ENCODE measurements at regions not wholly inside any gene's neighbourhood (a gene's known extent, or its start where the extent isn't known, plus 50 kb on each side); places are given as distances from the start of the nearest gene placed in this dataset.

GRCh38 chrX:7444967-7445366, 297.0 kb upstream of the PUDP start:
- H3K36me3 Mint-ChIP-seq (ENCODE audit: low read depth) = no peaks in the 10 kb centered on the region

GRCh38 chrX:7441586-7441985, 293.6 kb upstream of the PUDP start:
- H3K9me3 Mint-ChIP-seq = no peaks in the 10 kb centered on the region
- H3K27me3 Mint-ChIP-seq = no peaks in the 10 kb centered on the region
- H3K4me3 Mint-ChIP-seq = no peak overlapping the region
- intact Hi-C loops (cut with micrococcal nuclease) = no loop called here
- H3K4me1 Mint-ChIP-seq (ENCODE audit: low read depth) = no peaks in the 10 kb centered on the region
- no peak overlapping the region for H3K27ac Mint-ChIP-seq
- no peaks in the 10 kb centered on the region for H3K36me3 Mint-ChIP-seq (ENCODE audit: low read depth)

More at GRCh38 chrX:7444967-7445366, 297.0 kb upstream of the PUDP start:
- Mint-ChIP-seq H3K9me3 (no peaks in the 10 kb centered on the region), H3K4me1 (ENCODE audit: low read depth) (no peaks in the 10 kb centered on the region), H3K27ac (no peak overlapping the region), H3K27me3 (no peaks in the 10 kb centered on the region), H3K4me3 (no peak overlapping the region)
- intact Hi-C loops (cut with micrococcal nuclease) = no loop called here

GRCh38 chrX:7435822-7436221, 287.9 kb upstream of the PUDP start:
- H3K36me3 Mint-ChIP-seq (ENCODE audit: low read depth) = no peaks in the 10 kb centered on the region

GRCh38 chrX:7432901-7433300, 284.9 kb upstream of the PUDP start:
- Mint-ChIP-seq H3K4me3 (no peak overlapping the region), H3K4me1 (ENCODE audit: low read depth) (no peaks in the 10 kb centered on the region), H3K36me3 (ENCODE audit: low read depth) (no peaks in the 10 kb centered on the region), H3K9me3 (peaks cover 9% of the 10 kb centered on the region), H3K27ac (no peak overlapping the region), H3K27me3 (no peaks in the 10 kb centered on the region)
- intact Hi-C loops (cut with micrococcal nuclease) = no loop called here

More at GRCh38 chrX:7435822-7436221, 287.9 kb upstream of the PUDP start:
- H3K27me3 Mint-ChIP-seq = no peaks in the 10 kb centered on the region
- H3K27ac Mint-ChIP-seq = no peak overlapping the region
- H3K4me1 Mint-ChIP-seq (ENCODE audit: low read depth) = no peaks in the 10 kb centered on the region
- intact Hi-C loops (cut with micrococcal nuclease) = no loop called here
- H3K4me3 Mint-ChIP-seq = no peak overlapping the region
- no peaks in the 10 kb centered on the region for H3K9me3 Mint-ChIP-seq

GRCh38 chrX:7420717-7421116, 272.8 kb upstream of the PUDP start:
- H3K27ac Mint-ChIP-seq = no peak overlapping the region
- peaks cover 1% of the 10 kb centered on the region for H3K27me3 Mint-ChIP-seq
- no peaks in the 10 kb centered on the region for H3K36me3 Mint-ChIP-seq (ENCODE audit: low read depth)
- H3K9me3 Mint-ChIP-seq = no peaks in the 10 kb centered on the region
- H3K4me1 Mint-ChIP-seq (ENCODE audit: low read depth) = no peaks in the 10 kb centered on the region
- intact Hi-C loops (cut with micrococcal nuclease) = no loop called here
- H3K4me3 Mint-ChIP-seq = no peak overlapping the region

DNA sequence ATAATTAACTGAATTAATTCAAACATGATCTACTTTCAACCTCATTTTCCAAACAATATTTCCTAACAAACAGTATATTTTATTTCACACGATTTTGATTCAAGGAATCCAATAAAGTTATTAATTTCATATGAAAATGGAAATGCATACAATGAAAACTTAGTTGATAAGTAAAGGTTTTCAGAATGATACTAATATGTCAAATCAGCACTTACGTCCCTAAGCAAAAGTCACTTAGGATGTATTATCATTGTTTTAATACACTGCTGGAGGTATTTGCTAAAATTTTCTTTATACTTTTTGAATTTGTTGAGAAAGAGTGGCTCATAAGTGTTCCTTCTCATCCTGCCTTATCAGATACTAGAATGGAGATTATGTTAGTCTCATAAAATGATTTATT, 266.8 kb upstream of the PUDP start:
- Mint-ChIP-seq H3K9me3 (peaks cover 11% of the 10 kb centered on the region), H3K27me3 (peaks cover 1% of the 10 kb centered on the region), H3K4me1 (ENCODE audit: low read depth) (no peaks in the 10 kb centered on the region), H3K27ac (no peak overlapping the region), H3K36me3 (ENCODE audit: low read depth) (no peaks in the 10 kb centered on the region), H3K4me3 (no peak overlapping the region)
- intact Hi-C loops (cut with micrococcal nuclease) = no loop called here

GRCh38 chrX:7412840-7413239, 264.9 kb upstream of the PUDP start:
- Mint-ChIP-seq H3K36me3 (ENCODE audit: low read depth) (no peaks in the 10 kb centered on the region), H3K27ac (no peak overlapping the region), H3K4me3 (no peak overlapping the region), H3K9me3 (peaks cover 15% of the 10 kb centered on the region), H3K4me1 (ENCODE audit: low read depth) (no peaks in the 10 kb centered on the region), H3K27me3 (no peaks in the 10 kb centered on the region)
- intact Hi-C loops (cut with micrococcal nuclease) = no loop called here

DNA sequence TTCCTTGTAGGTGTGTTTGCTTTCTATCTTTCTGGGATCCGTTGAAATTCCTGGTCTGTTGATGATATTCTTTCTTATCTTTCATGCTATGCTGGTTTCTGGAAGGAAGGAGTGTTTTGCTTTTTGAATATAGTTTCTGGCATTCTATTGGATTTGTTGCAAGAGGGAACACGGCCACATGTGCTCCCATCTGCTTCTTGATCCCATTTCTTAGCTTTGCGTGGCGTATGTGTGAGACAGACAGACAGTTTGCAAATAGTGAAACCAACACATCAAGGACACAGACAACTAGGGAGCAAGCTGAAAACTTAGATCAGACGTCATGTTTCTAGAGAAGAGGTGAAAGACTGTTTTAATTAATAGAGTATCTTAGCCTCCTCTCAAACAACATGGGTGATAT, 261.9 kb upstream of the PUDP start:
- Mint-ChIP-seq H3K36me3 (ENCODE audit: low read depth) (no peaks in the 10 kb centered on the region), H3K9me3 (peaks cover 15% of the 10 kb centered on the region), H3K4me3 (no peak overlapping the region), H3K27me3 (no peaks in the 10 kb centered on the region), H3K4me1 (ENCODE audit: low read depth) (no peaks in the 10 kb centered on the region), H3K27ac (no peak overlapping the region)
- intact Hi-C loops (cut with micrococcal nuclease) = no loop called here

- Mint-ChIP-seq H3K36me3 (ENCODE audit: low read depth) (no peaks in the 10 kb centered on the region), H3K9me3 (no peaks in the 10 kb centered on the region), H3K27ac (no peak overlapping the region), H3K4me3 (no peak overlapping the region), H3K27me3 (no peaks in the 10 kb centered on the region), H3K4me1 (ENCODE audit: low read depth) (no peaks in the 10 kb centered on the region)
- intact Hi-C loops (cut with micrococcal nuclease) = no loop called here
Observed at GRCh38 chrX:7399373-7399772, 251.4 kb upstream of the PUDP start.

DNA sequence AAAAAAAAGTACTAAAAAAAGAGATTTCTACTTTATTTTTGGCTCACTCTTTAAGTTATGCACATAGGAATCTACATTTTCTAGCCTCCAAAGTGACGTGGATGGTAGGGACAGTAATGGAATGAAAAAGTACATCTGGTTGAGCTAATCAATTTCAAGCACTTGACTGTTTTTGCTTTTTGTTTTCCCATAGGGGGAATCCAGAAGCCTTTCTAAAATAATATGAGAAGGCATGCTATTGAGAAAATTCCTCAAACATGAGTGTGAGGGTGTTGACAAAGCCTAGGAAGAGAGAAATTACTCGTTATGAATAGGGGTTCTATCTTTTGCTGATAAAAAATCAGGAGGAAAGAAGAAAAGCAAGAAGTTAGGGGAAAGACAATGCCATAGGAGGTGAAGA, 242.5 kb upstream of the PUDP start:
- H3K9me3 Mint-ChIP-seq = no peaks in the 10 kb centered on the region
- H3K27me3 Mint-ChIP-seq = peaks cover 2% of the 10 kb centered on the region
- H3K4me1 Mint-ChIP-seq (ENCODE audit: low read depth) = no peaks in the 10 kb centered on the region
- no peak overlapping the region for H3K27ac Mint-ChIP-seq
- no peaks in the 10 kb centered on the region for H3K36me3 Mint-ChIP-seq (ENCODE audit: low read depth)
- H3K4me3 Mint-ChIP-seq = no peak overlapping the region
- intact Hi-C loops (cut with micrococcal nuclease) = no loop called here

DNA sequence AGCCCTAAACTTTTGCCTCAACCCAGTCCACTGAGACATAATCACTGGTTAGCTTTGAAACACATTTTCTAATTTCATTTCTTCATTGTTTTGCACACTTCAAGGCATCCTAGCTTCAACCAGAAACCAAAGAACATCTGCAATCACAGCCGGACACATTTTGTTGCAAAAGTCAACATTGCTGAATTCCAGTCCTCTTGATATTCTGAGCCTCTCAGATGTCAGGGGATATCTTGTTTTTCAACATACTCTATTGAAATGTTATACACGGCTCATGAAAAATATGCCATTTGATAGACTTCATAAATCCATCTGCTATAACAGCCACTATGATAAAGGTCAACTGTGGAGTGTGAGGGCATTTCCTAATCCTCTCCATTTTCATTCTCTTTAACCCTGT, 241.6 kb upstream of the PUDP start:
- Mint-ChIP-seq H3K27ac (no peak overlapping the region), H3K36me3 (ENCODE audit: low read depth) (no peaks in the 10 kb centered on the region), H3K9me3 (no peaks in the 10 kb centered on the region), H3K4me1 (ENCODE audit: low read depth) (no peaks in the 10 kb centered on the region), H3K4me3 (no peak overlapping the region), H3K27me3 (peaks cover 2% of the 10 kb centered on the region)
- intact Hi-C loops (cut with micrococcal nuclease) = no loop called here

DNA sequence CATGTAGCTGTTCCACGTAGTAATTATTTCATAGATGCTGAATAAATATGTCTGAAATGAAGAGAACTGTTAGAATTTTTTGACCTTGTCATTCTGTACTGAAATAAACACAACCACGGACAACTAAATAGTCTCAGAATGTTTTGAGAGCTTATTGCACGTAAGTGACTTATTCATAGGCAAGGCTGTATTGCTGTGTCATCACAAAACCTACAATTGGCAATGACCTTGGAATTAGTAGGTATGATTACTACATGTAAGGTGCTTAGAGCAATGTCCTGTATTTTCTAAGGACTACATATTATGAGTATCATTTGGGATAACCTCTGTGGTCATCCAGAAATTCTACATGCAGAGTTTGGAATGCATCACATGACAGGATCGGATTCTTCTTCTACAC, 237.2 kb upstream of the PUDP start:
- H3K27me3 Mint-ChIP-seq = no peaks in the 10 kb centered on the region
- no peak overlapping the region for H3K4me3 Mint-ChIP-seq
- H3K36me3 Mint-ChIP-seq (ENCODE audit: low read depth) = no peaks in the 10 kb centered on the region

GRCh38 chrX:7378406-7378805, 230.5 kb upstream of the PUDP start:
- Mint-ChIP-seq H3K36me3 (ENCODE audit: low read depth) (no peaks in the 10 kb centered on the region), H3K27ac (no peak overlapping the region), H3K9me3 (peaks cover 31% of the 10 kb centered on the region), H3K4me1 (ENCODE audit: low read depth) (peaks cover 10% of the 10 kb centered on the region), H3K4me3 (no peak overlapping the region), H3K27me3 (no peaks in the 10 kb centered on the region)
- intact Hi-C loops (cut with micrococcal nuclease) = no loop called here

More for the DNA sequence above, 237.2 kb upstream of the PUDP start:
- intact Hi-C loops (cut with micrococcal nuclease) = no loop called here
- no peak overlapping the region for H3K27ac Mint-ChIP-seq
- H3K9me3 Mint-ChIP-seq = no peaks in the 10 kb centered on the region
- no peaks in the 10 kb centered on the region for H3K4me1 Mint-ChIP-seq (ENCODE audit: low read depth)

- Mint-ChIP-seq H3K4me1 (ENCODE audit: low read depth) (peaks cover 6% of the 10 kb centered on the region), H3K27ac (no peak overlapping the region), H3K4me3 (no peak overlapping the region), H3K36me3 (ENCODE audit: low read depth) (no peaks in the 10 kb centered on the region), H3K27me3 (no peaks in the 10 kb centered on the region), H3K9me3 (peaks cover 22% of the 10 kb centered on the region)
- intact Hi-C loops (cut with micrococcal nuclease) = no loop called here
Observed at GRCh38 chrX:7372825-7373525, 225.0 kb upstream of the PUDP start.

- Mint-ChIP-seq H3K27ac (no peak overlapping the region), H3K36me3 (ENCODE audit: low read depth) (no peaks in the 10 kb centered on the region), H3K4me1 (ENCODE audit: low read depth) (no peaks in the 10 kb centered on the region), H3K27me3 (no peaks in the 10 kb centered on the region), H3K4me3 (no peak overlapping the region), H3K9me3 (peaks cover 8% of the 10 kb centered on the region)
- intact Hi-C loops (cut with micrococcal nuclease) = no loop called here
Observed at GRCh38 chrX:7362111-7362510, 214.2 kb upstream of the PUDP start.

Measured in dendritic cell treated with granulocyte-macrophage colony-stimulating factor and Interleukin-4, amounts not matched to agents 40 ng/mL and 50 ng/mL, for 4 days (primary cell).